Suppressor macrophage treated with lipopolysaccharide for 4 hours (primary cell): ENCODE measurements at regions not wholly inside any gene's neighbourhood (a gene's known extent, or its start where the extent isn't known, plus 50 kb on each side); places are given as distances from the start of the nearest gene placed in this dataset.

Experiments
- DNase-seq: peaks from one replicate; pipeline ENCODE4 v3.0.0-alpha.2; 2020

DNA sequence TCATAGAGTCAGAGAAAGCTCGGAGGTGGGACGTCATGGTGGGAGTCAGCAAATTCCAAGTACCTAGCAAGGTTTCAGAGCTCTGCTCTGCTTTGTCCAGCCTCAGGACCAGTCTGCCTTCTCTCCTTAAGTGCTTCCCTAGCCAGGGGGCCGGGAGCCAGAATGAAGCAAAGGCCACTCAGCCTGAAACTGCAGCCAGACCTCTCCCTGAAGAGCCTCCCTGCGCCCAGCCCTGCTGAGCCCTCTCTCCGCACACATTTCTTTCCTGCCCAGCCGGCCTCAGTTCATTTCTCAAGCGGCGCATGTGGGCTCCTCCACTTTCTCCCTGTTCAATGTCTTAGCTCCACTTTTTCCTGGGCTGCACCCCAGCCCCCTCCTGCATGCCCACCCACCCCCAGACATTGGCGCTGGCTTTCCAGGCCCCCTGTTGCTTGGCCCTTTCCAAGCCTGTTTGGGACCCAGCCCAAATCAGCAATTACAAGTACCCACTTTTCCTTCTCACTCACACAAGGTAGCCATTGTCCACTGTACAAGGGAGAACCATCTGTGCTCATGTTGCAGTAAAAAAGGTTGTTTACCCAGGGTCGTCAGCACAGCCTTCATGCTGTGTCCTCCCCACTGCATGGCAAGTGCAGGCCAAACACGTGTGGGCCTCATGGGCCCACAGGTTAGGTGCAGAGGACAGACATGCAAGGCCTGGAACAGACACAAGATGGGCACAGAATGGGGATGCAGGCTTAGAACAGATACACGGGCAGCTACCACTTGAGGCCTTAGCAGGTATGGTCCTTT lies 147.1 kb downstream of the MRPL14 start:
- no peak for DNase-seq

DNA sequence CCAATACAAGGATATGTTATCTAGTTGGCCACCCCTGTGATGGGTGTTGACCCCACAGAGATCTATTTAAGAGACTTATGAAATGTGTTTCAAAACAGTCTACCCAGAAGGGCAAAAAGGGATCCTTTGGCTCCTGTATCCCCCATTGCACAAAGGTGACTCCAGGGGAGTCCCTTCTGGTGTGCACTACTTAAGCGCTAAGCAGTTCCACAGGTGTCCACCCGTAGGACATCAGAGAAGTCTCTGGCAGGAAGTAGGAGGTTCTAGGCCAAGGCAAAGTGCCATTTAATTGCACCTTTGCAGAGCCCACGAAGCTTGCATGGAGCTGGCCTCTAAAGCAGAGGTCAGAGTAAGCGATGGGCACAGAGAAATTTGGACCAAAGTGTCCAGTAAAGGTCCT lies 147.7 kb downstream of the MRPL14 start:
- no peak for DNase-seq

DNA sequence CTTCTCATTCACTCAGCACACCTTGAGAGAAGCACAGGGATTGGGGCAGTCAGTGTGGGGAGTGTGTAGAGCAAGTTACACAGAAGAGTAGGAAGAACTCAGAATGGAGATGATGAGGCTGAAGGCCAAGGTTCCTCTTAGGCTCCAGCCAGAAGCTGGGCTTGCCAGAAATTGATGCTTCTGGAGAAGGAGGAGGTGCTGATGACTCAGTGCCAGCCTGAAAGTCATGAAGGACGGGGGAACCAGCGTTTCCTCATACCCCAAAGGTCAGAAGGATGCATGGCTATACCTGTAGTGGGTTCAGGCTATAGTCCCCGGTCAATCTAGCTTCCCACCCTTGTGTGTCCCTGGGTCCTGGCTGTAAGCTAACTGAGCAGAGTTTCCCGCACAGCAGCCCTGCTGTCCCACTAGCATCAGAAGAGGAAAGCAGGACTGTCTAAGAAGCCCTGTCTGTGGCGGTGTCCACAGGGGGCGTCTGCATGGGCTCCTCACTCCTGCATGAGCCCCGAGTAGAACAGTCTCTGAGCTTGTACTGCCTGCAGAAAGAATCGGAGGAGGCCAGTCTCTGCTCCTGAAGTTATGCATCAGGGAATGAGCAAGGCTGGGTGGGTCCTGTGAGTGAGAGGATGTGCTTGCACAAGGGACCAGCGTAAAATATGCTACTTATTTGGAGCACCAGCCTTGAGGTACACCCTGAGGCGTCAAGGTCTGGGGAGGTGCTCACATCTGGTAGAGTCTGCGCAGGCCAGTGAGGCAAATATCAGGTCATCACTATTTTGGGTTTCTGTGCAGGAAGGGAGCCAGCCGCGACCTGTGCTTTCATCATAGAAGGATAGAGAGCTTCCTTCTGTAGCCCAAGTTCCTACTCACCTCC lies 148.5 kb downstream of the MRPL14 start:
- DNase-seq: peak; percentile 86

DNA sequence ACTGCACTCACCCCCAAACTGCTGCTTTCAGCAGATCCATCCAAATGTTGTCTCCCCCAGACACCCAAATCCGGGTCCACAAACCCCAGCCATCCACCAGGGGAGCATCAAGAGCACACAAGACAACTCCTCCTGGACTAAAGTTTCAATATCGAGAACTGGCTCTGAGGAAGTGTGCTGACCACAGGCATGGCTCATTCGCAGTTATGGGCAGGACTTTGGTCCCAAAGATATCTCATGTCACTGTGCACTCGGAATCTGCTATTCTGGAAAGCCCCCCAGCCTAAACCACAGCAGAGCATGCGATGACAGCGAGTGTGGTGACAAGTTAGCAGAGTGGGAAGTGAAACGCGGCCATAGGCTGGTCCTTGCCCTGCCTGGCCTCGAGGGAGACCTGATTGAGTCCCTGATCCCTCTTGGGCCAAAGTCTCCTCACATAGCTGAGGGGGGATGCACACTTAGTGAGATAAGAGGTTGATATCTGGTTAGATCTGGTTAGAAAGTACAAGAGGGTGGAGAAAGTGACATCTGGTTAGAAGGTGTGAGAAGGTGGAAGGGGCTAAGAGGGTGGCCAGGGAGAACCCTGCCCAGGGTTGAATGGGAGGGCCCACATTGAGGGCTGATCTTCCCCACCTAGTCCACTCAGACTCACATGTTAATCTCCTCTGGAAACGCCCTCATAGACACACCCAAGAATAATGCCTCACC lies 149.7 kb downstream of the MRPL14 start:
- DNase-seq: peak; percentile 96

DNA sequence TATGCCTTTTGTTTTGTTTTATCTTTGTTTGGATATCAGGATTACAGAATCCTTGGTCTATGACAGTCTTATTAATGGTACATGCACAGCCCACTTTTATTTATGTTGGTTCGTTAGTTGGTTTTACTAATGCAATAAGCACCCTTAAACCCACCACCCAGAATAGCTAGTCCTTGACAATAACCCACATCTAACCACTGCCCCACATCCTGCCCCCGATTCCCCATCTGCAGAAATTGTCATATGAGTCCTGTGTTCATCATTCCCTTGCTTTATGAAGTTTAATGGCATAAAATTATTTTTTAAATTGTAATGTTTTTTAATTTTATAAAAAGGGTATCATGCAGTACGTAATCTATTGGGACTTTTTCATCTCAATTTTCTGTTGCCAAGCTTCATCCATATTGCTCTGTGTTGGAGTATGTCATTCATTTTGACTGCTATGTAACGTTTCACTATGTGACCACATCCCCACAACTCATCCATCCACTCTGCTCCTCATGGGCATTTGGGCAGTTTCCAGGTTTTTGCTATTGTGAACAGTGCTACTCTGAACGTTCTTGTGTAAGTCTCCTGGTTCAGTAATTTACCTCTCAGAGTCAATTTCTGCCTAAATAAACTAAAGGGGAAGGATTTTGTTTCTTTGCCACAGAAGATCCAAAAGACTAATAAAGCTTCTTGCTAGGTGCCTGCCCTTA lies 150.4 kb downstream of the MRPL14 start:
- no peak for DNase-seq

DNA sequence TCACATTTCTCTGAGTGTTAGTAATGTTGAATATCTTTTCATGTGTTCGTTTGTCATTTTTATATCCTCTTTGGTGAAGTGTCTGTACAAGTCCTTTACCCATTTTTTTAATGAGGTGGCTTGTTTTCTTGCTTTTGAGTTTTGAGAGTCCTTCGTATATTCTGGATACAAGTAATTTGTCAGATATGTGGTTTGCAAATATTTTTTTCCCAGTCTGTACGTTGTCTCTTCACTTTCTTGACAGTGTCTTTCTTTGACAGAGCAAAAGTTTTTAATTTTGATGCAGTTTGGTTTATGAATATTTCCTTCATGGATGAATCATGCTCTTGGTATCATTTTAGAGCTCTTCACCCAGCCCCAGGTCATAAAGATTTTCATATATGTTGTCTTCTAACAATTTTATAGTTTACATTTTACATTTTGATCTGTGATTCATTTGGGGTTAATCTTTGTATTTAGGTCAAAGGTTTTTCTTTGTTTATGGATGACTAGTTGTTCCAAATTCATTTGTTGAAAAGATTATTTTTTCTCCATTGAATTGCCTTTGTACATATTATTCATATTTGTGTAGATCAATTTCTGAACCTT lies 152.5 kb downstream of the MRPL14 start:
- DNase-seq: no peak

DNA sequence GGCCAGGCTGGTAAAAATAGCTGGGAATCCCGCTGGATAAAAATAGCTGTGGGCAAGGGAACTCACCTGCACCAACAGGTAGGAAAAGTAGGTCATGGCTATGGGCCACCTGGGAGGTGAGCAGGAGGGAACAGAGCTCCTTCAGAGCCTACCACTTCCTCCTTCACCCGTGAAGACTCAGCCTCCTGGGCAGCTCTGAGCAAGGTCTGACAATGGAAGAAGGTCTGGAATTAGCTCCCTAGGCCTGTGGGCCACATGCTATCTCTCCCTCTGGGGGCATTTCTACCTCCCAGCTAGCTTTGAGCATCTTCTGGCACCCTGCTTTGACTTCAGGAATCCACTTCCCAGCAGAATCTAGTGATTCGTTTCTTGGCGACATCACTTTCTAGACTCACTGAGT lies 153.9 kb downstream of the MRPL14 start:
- no peak for DNase-seq

DNA sequence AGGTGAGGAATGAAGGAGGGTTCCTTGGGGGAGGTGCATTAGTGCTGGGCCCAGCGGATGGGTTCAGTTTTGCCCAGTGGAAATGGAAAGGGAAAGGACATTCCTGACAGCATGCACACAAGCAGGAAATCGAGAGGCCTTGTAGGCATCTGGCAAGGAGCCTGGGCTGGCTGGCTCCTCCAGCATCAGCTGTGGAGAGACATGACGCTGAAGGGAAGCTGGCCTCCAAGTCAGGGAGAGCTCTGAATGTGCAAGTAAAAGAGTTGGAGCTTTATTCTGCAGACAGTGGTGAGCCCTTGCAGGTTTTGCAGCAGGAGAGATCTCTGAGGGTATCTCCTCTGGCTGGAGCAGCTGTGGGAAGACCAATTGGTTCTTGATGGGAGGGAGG lies 154.3 kb downstream of the MRPL14 start:
- no peak for DNase-seq

DNA sequence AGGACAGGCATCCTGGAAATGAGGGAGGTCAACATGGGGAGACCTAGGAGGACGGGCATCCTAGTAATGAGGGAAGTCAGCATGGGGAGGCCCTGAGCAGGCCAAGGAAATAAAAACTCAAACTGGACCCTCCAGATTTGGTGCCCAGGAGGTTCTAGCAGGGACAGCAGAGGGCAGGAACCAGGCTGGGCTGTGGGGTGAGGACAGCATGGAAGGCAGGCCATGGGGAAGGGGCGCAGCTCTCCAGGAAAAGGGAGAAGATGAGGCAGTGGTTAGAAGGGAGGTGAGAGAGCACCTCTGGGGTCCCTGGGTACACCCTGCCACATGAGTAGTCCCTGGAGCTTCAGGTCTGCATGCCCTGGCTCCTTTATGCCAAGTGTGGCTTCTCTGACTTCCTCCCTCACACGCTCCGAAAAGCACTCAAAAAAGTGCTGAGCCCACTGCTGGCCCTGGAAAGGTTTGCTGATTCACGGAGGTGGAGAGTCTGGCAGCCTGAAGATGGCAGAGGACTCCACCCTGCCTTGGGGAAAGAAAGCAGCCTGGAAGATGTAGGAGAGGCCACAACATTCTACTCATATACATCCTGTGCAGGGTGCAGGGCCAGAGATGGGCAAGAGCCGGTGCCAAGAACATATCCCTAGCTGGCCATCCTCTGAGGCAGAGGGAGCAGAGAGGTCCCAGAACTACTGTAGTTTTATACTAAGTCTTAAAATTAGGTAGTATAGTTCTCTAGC lies 154.9 kb downstream of the MRPL14 start:
- DNase-seq: no peak

DNA sequence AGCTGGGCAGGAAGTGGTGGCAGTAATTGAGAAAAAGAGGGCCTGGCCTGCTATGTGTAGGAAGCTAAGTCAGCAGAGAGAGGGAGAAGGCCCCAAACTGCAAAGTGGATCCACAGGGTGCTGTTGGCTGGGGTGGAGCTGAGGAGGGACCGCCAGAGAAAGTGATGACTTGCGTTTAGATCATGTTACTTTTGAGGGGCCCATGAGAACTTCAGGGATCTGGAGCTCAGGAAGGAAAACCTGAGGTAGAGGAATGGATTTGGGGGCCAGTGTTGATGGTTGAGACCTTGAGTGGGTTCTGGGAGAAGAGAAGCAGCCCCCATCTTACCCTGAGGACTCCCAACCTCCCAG lies 155.5 kb downstream of the MRPL14 start:
- no peak for DNase-seq

DNA sequence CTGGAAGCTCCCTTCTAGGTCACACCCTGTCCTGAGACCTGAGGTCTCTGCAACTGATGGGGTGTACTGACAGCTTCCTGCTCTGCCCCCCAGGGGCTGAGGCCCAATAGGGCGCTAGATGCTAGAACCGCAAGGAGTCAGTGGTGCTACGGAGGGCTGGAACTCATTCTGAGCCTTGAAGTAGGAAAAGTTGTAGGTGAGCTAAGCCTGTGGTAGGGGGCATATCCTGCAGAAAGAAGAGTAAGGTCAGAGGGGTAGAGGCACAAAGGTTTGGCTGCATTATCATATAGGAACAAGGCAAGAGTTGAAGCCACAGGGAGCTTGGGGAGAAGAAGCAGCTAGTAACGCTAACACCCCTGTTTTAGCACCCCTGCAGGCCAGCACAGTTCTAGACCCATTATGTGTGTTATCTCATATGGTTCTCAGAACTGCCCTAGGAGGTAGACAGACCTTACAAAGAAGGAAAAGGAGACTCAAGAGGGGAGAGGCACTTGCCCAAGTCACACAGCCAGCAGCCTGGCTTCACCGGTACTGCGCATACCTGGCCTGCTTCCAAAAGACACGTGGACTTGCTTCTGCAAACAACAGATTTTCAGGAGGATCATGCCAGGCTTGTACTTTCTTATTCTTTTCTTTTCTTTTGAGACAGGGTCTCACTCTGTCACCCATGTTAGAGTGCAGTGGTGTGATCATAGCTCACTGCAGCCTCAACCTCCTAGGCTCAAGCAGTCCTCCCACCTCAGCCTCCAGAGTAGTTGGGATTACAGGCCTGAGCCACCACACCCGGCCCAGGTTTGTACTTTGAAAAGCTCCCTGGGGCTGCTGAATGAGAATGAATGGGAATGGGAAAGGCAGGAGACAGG lies 156.1 kb downstream of the MRPL14 start:
- no peak for DNase-seq

DNA sequence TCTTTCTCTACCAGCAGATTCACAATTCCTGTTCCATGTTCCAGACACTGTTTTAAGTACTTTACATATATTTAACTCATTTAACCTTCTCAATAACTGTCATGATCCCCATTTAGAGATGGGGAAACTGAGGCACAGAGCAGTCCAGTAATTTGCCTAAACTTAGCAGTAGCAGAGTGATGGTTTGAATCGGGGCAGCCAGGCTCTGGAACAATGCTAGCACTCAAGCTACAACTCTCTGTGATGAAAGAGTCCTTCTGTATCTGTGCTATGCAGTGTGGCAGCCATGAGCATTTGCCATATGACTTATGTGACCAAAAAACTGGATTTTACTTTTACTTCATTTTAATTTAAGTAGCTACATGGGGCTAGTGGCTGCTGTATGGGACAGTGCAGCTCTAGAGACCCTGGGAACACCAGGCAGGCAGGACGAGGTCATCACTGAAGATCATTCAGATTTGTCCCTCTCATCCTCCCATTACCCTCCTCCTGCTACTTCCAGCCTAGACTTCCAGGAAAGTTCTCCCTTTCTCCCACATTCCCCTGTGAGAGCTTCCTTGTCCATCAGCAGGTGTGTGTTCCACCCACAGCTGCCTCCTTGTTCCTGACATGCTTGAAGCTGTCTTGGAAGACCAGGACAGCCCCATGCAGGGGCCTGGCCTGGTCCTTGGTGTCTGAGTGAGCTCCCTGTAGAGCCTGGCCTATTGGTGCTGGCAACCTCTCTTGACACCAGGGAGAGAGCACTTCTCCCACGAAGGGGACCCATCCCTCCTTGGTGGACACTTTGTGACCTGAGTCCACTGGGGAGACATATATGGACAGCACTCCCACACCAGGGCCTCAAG lies 157.0 kb downstream of the MRPL14 start:
- DNase-seq: no peak

DNA sequence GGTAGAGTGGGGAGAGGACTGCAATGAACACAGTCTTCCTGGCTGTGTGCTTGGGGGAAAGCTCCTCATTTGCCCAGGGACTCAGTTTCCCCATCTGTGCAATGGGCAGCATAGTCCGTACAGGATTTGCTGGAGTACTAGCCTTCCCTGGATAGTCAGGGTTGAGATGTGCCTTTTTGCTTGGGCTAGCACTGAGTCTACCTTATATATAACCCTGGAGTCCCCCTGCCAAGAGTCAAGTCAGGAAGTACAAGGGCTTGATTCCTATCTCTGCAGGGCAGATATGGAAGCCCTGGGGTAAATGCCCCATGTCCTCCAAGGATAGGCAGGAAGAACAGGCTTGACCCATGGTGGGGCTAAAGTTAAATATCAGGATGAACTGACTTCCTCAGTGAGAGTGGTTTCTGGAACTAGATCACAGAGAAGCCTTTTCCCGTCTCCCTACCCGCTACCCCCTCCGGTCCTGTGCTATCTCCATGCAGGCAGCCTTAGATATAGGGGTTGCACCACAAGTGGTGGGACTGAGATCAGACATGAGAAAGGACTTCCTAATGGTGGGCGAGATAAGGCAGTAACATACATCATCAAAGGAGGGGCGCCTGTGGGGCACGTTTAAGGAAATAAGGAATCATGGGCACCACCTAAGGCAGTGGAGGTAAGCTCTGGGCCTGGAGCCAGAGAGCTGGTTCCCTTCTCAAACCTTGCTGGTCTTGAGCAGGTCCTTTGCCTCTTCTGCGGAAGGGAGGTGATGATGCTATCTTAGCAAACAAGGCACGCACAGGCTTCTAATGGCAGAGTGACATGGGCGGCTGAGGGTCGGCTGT lies 157.9 kb downstream of the MRPL14 start:
- no peak for DNase-seq

DNA sequence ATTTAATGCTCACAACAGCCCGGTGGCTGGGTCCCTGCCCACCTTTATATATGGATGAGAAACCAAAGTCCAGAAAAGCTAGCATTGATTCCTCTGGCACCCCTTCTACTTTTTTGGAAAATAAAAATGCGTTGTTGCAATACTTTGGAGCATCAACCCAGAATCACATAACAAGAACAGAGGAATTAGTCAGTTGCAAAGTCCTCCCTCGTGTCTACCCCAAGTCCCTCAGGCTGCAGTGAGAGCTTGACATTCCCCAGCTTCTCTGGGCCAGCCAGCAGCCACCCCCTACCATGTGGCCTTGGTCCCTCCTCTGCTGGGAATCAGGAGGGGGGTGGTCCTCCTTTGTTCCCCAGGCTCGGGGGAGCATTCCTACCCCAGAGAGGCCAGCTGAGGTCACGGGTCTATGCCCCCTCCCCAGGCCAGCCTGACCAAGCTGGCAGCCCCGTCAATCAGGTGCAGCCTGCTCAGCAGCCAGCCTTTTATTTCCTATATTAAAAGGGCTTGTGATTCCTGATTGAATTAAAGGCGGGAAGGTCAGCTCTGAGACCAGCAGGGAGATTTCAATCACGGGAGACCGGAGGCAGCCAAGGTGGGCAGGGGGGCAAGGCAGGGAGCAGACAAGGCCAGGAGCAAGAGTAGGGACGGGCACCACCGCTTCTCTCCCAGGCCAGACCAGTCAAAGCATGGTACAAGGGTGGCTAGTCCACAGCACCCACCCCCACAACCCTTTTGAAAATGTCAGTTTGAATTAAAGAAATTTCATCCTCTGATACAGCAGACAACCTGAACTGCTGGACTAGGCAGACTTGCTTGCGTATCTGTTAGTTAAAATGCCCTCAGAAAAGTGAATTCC lies 158.9 kb downstream of the MRPL14 start:
- DNase-seq: no peak

DNA sequence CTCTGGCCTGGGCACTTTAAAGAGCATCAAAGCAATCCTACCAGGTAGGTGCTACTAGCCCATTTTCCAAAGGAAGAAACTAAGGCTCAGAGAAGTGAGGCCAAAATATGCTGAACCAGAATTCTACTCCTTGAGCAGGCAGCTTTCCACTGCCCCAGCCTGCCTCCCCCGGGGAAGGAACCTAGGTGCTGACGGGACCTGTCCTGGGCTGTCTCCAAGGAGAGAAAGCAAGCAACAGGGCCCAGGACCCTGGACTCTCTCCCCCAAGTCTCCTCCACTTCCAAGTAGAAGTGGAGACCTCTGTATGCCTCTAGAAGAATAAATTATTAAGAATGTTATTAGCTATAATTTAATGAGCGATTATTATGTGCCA lies 159.5 kb downstream of the MRPL14 start:
- DNase-seq: no peak

DNA sequence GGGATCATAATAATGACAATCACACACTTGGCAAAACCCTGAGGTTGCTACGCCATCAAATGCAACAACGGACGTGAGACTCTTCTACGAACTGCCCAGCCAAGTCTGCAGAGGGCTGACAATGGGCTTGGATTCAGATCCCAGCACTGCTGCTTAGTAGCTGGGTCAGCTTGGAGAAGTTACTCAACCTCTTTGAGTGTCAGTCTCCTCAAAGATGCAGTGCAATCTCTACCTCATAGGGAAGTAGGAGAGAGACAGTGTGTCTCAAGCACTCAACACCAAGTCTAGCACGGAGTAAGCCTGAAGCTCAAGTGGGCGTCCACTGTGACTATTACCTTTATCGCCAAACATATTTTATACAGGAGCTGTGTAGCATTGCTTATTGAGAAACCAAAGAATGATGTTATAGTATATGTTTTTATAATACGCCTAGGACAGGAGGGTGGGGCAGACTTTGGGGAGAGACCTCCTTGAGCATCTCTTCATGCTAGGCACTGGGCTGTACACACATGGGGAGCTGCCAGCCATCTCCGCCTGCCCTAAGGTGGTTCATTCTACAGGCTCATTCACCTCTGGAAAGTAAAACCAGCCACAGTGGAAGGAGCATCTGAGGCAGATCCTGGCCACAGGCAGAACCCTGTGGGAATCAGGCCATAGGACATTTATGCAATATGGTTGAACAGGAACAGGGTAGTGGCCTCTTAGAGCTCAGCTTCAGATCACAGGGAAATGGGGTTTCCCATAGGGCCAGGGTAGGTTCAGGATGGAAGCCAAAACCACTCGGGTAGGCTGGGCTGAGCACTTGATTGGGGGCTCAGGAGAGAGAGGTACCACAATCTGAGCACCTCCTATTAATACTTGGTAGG lies 160.2 kb downstream of the MRPL14 start:
- DNase-seq: peak; percentile 56

DNA sequence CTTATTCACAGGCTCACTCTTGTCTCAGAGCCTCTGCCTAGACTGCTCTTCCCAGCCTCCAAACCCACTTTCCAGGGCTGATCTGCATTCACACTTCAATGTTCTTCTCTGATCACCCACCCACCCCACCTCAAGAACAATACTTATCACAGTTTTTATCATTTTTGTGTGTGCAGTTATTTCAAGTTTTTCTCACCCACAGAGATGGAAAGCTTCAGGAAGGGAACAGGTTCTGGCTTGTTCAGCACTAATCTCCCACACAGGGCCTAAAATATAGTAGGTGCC lies 160.9 kb downstream of the MRPL14 start:
- DNase-seq: no peak
